NCI-H226 (cell line): ENCODE measurements at regions not wholly inside any gene's neighbourhood (a gene's known extent, or its start where the extent isn't known, plus 50 kb on each side); places are given as distances from the start of the nearest gene placed in this dataset.
"Not testable (repeated sequence)": the region's sequence is repeated elsewhere in the genome, so short reads cannot be mapped to it uniquely, and the experiment has no call there.

Source experiments
- DNase-seq: peaks from one replicate; pipeline ENCODE4 v3.0.0-alpha.2; 2015

DNA sequence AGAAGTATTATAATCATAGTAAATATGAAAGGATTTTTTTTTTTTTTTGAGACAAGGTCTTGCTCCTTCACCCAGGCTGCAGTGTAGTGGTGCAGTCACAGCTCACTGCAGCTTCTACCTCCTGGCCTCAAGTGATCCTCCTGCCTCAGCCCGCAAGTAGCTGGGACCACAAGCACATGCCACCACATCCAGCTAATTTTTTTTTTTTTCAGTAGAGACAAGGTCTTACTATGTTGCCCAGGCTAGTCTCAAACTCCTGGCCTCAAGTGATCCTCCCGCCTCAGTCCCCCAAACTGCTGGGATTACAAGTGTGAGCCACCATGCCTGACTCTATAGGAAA lies 86.2 kb upstream of the FOXN2 start:
- no peak for DNase-seq

DNA sequence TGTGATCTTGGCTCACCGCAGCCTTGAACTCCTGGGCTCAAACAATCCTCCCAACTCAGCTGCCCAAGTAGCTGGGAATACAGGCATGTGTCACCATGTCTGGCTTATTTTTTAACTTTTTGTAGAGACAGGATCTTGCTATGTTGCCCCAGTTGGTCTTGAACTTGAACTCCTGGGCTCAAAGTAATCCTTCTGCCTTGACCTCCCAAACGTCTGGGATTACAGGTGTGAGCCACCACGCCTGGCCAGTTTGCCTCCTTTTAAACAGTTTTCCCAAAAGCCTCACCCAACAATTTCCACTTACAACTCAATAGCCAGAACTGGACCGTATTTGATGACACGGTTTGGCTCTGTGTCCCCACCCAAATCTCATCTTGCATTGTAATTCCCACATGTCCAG lies 85.4 kb upstream of the FOXN2 start:
- DNase-seq = no peak

- DNase-seq = no peak
Measured at GRCh38 chr2:48230834-48231233, 83.6 kb upstream of the FOXN2 start.

DNA sequence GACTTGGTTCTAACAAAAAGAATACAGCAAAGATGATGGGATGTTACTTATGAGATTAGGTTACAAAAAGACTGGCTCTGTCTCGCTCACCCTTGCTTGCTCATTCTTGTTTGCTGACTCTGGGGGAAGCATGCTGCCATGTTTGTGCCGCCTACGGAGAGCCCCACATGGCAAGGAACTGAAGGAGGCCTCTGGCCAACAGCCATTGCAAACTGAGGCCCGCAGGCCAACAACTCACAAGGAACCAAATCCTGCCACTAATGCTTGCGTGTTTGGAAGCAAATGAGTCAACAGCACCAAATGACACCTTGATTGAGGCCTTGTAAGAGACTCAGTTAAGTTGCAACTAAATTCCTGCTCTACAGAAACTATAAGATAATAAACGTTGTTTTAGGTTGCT lies 82.1 kb upstream of the FOXN2 start:
- DNase-seq = no peak

DNA sequence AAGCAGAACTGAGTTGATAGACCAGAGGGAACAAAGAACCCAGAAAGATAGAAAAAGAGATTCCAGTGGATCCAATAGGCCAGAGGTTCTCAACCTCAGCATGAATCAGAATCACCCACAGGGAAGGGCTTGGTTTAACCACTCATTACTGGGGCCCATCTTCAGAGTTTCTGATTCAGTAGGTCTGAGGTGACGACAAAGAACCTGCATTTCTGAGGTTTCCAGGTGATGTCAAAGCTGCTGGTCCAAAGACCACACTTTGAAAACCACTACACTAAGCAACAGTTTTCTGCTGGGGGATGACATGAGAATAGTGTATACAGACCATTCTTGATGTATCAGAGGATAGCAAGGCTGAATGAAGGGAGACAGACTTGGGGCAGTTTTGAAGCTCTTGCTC lies 81.5 kb upstream of the FOXN2 start:
- DNase-seq = no peak

GRCh38 chr2:48233824-48234223 lies 80.7 kb upstream of the FOXN2 start:
- not testable (repeated sequence) for DNase-seq

GRCh38 chr2:48235076-48235475 lies 79.4 kb upstream of the FOXN2 start:
- no peak for DNase-seq

DNA sequence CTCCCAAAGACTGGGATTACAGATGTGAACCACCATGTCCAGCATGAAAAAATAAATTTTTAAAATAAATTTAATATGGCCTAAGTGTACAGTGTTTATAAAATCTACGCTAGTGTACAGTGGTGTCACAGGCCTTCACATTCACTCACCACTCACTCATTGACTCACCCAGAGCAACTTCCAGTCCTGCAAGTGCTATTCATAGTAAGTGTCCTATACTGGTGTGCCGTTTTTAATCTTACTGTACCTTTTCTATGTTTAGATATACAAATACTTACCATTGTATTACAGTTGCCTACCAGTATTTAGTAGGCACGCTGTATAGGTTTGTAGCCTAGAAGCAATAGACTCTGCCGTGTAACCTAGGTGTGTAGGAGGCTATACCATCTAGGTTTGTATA lies 76.1 kb upstream of the FOXN2 start:
- DNase-seq = no peak

DNA sequence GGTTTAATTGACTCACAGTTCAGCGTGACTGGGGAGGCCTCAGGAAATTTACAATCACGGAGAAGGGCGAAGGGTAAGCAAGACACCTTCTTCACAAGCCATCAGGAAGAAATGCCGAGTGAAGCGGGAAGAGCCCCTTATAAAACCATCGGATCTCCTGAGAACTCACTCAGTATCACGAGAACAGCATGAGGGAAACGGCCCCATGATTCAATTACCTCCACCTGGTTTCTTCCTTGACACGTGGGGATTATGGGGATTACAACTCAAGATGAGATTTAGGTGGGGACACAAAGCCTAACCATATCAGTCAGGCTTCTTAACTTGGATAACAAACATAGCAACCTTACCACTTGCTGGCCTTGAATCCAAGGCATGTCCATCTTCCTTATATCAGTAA lies 73.6 kb upstream of the FOXN2 start:
- no peak for DNase-seq

- no peak for DNase-seq
Measured at GRCh38 chr2:48247206-48247605, 67.3 kb upstream of the FOXN2 start.

GRCh38 chr2:48248251-48248933 lies 66.1 kb upstream of the FOXN2 start:
- DNase-seq = peak; percentile 74

- no peak for DNase-seq
Measured at GRCh38 chr2:48249025-48249424, 65.5 kb upstream of the FOXN2 start.

DNA sequence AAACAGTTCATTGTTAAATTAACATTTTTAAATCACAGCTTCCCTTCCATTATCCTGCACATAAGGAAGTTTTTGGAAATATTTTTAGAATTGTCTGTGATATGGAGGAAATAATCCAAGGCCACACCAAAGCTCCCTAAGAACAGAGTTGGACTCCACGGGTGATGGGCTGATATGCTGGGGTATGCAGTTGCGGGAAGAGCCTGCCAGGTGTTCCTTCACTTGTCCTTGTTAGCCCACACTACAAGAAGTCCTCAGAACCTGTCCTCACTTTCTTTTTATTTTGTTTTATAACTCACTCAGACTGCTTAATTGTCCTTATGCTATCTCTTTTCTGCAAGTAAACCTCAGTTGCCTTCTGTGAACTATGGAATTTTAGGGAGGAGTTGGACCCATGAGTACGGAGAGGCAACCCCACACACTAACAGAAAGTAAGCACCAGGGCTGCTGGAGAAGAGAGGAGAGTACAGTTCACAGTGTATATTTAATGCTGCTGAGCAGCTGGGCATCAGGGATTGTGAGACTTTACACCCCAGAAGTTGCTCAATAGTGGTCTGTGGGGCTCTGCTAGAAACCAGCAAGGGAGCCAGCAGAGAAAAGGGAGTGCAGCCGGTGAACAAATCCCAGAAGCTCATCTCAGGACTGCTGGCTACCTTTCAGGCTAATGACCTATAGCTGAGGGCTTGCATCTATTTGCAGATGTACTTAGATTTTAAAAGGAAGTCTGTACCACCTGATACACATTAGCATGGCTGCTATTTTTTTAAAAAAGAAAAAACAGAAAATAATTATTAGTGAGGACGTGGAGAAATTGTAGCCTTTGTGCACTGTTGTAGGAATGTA lies 64.6 kb upstream of the FOXN2 start:
- DNase-seq = no peak

DNA sequence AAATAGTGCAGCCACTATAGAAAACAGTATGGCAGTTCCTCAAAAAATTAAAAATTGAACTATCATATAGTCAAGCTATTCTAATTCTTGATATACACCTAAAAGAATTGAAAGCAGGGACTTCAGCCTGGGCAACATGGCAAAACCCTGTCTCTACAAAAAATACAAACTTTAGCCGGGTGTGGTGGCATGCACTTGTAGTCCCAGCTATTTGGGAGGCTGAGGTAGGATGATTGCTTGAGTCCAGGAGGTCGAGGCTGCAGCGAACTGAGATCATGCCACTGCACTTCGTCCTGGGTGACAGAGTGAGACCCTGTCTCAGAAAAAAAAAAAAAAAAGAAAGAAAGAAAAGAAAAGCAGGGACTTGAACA lies 64.0 kb upstream of the FOXN2 start:
- DNase-seq = no peak

GRCh38 chr2:48250943-48251342 lies 63.5 kb upstream of the FOXN2 start:
- no peak for DNase-seq

- no peak for DNase-seq
Measured at GRCh38 chr2:48251437-48252148, 62.9 kb upstream of the FOXN2 start.

GRCh38 chr2:48253301-48253700 lies 61.2 kb upstream of the FOXN2 start:
- DNase-seq = no peak

GRCh38 chr2:48254839-48255238 lies 59.6 kb upstream of the FOXN2 start:
- DNase-seq = no peak

DNA sequence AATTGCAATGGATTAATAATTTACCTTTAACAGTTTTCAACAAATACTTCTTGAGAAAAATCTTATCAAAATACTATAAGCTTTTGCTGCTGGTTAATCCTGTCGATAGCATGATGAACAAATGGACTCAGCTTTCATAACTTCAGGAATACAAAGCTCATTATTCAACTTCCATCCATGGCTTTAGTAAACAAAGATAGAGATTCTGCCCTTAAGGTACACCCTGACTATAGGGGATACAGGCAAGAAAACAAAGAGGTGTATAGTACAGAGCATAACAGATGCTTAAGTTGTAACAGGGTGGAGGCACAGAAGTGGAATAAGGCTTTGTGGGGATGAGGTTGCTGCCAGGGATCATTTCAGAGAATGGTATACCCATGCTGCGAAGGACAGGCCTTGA lies 57.0 kb upstream of the FOXN2 start:
- no peak for DNase-seq

DNA sequence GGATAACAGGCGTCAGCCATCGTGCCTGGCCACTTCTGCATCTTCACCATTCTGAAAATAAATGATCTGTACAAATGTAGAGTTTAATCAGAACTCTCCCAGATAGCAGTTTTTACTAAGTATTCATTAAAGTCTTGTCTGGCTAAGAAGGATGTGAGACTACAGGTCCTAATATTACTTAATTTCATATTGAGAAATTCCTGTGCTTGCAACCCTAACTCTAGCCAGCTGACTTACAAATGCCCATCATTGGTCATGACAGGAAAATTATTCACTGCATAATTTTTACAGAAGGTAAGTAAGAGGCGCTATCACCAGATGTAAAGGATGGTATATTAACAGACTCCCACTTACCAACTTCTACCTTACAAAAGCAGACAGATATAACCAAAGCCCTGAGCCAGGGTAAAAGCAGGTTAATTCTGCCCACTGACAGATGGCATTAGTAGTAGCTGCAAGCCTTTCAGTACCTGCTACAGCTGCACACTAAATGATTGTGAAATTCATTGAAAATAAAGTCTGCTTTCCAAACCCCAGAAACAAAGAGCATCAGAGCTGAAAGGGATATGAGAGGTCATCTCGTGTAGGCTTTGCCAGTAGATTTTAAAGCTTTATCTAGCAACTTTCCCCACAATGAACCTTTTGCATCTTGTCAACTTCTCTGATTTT lies 55.9 kb upstream of the FOXN2 start:
- DNase-seq = no peak

DNA sequence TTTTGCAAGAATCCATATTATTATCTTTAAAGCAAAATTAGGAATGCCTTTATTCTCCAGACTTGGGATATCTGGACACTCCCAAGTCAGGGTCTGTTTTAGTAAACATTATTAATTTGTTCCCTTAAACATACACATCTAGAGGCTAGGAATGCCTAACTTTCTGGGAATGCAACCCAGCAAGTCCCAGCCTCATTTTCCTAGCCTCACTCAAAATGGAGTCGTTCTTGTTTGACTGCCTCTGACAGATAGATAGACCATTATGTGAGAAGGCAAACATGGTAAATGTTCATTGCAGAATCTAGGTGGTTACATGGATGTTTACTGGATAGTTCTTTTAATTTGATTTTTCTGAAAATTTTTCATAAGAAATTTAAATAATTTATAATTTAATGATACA lies 54.7 kb upstream of the FOXN2 start:
- DNase-seq = no peak

DNA sequence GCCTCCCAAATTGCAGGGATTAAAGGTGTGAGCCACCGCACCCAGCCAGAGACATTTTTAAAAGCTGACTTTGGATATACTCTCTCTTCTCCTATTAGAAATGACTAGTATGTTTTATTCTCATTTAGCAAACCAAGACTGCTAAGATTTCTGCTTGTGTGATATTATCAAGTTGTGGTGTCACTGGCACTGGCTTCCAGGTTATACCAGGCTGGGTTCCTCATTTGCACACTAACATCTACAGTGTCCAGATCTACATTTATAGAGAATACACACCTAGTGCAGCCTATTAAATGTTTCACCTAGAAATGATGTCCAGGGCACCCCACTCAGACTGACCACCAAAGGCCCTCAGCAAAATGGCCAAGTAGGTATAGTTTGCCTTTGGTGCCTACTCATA lies 49.9 kb upstream of the FOXN2 start:
- no peak for DNase-seq
